Fibroblast of the aortic adventitia (primary cell): ENCODE measurements at regions not wholly inside any gene's neighbourhood (a gene's known extent, or its start where the extent isn't known, plus 50 kb on each side); places are given as distances from the start of the nearest gene placed in this dataset.
"Not testable (repeated sequence)": the region's sequence is repeated elsewhere in the genome, so short reads cannot be mapped to it uniquely, and the experiment has no call there.

Experiments
- DNase-seq: peaks from one replicate; pipeline ENCODE4 v3.0.0-alpha.2; 2010; ENCODE audit warnings: low read depth
- H3K4me3 ChIP-seq: 2 replicates; pipeline ENCODE4 v1.5.1; 2011; ENCODE audit warnings: low read depth, mild to moderate bottlenecking, control low read depth, low read length, moderate library complexity
- CTCF ChIP-seq: IDR thresholded peaks from 2 replicates; pipeline ENCODE4 v1.5.1; 2011; ENCODE audit warnings: mild to moderate bottlenecking, low read length, control low read depth, inconsistent platforms; ENCODE audit not compliant: insufficient read depth

- TF ChIP-seq CTCF: no peak
Measured at GRCh38 chr1:30001011-30001731, 722.2 kb downstream of the MATN1 start.

GRCh38 chr1:30000266-30000665, 723.1 kb downstream of the MATN1 start:
- TF ChIP-seq CTCF: no peak
- DNase-seq: no peak
- no peak overlapping the region for H3K4me3 ChIP-seq

More at GRCh38 chr1:30001011-30001731, 722.2 kb downstream of the MATN1 start:
- DNase-seq: no peak
- no peak overlapping the region for H3K4me3 ChIP-seq

GRCh38 chr1:29999595-29999994, 723.8 kb downstream of the MATN1 start:
- no peak for TF ChIP-seq CTCF
- no peak overlapping the region for H3K4me3 ChIP-seq
- DNase-seq: no peak

- DNase-seq: no peak
- no peak for TF ChIP-seq CTCF
- H3K4me3 ChIP-seq: no peak overlapping the region
Measured at GRCh38 chr1:29998686-29999085, 724.7 kb downstream of the MATN1 start.

- H3K4me3 ChIP-seq, DNase-seq: not testable (repeated sequence)
Measured at GRCh38 chr1:29997818-29998217, 725.6 kb downstream of the MATN1 start.

- no peak for TF ChIP-seq CTCF
- H3K4me3 ChIP-seq: no peak overlapping the region
- no peak for DNase-seq
Measured at GRCh38 chr1:29993950-29994349, 729.4 kb downstream of the MATN1 start.

- TF ChIP-seq CTCF: no peak
- no peak overlapping the region for H3K4me3 ChIP-seq
- no peak for DNase-seq
Measured at GRCh38 chr1:29991815-29992214, 731.6 kb downstream of the MATN1 start.
